Gastroesophageal sphincter (tissue), 4 donors: ENCODE measurements at regions not wholly inside any gene's neighbourhood (a gene's known extent, or its start where the extent isn't known, plus 50 kb on each side); places are given as distances from the start of the nearest gene placed in this dataset.

ENCODE experiments used
- ATAC-seq: fragments of 150-250 bp; one replicate; pipeline ENCODE4 v1.9.1; 2016; ENCODE audit warnings: mild to moderate bottlenecking, moderate library complexity
- H3K27ac ChIP-seq, 4 donors: fragments of 200-600 bp; sonication (generic) in 3 of 4; 1 replicate in 3 of 4; 2 replicates in 1 of 4; pipeline ENCODE4 v1.5.1; 2016 to 2019
- H3K27me3 ChIP-seq: fragments of 200-600 bp; sonication (generic); one replicate; pipeline ENCODE4 v1.5.1; 2019
- H3K36me3 ChIP-seq, 2 donors: fragments of 200-600 bp; sonication (generic); one replicate each; pipeline ENCODE4 v1.5.1; 2019; ENCODE audit warnings: control low read depth in 1 of 2
- H3K4me1 ChIP-seq, 3 donors: fragments of 200-600 bp; sonication (generic); 1 replicate in 2 of 3; 2 replicates in 1 of 3; pipeline ENCODE4 v1.5.1; 2016 to 2019; ENCODE audit warnings: control low read depth in 2 of 3
- H3K4me3 ChIP-seq, 2 donors: fragments of 200-600 bp; sonication (generic); one replicate each; pipeline ENCODE4 v1.5.1; 2019; ENCODE audit warnings: mild to moderate bottlenecking in 1 of 2, moderate library complexity in 1 of 2
- H3K9me3 ChIP-seq, 3 donors: fragments of 200-600 bp; sonication (generic); one replicate each; pipeline ENCODE4 v1.5.1; 2017 to 2019; ENCODE audit warnings: control low read depth in 2 of 3
- CTCF ChIP-seq, 4 experiments: fragments of 200-600 bp in 2 of 4; fragments of 450-650 bp in 2 of 4; sonication (generic) in 1 of 4; IDR thresholded peaks; one replicate each; pipeline ENCODE4 v1.5.1; 2017 to 2019; ENCODE audit warnings: antibody characterized with exemption in 4 of 4, mild to moderate bottlenecking in 2 of 4, moderate library complexity in 2 of 4
- EP300 ChIP-seq: sonication (generic); formaldehyde crosslinking; IDR thresholded peaks from one replicate; pipeline ENCODE4 v1.6.1; 2017; ENCODE audit warnings: antibody characterized with exemption, mild to moderate bottlenecking
- POLR2A ChIP-seq, 2 donors: fragments of 450-650 bp; IDR thresholded peaks; one replicate each; pipeline ENCODE4 v1.6.1; 2017; ENCODE audit warnings: antibody characterized with exemption in 2 of 2, mild to moderate bottlenecking in 2 of 2, moderate library complexity in 1 of 2
- POLR2AphosphoS5 ChIP-seq: sonication (generic); formaldehyde crosslinking; IDR thresholded peaks from one replicate; pipeline ENCODE4 v1.6.1; 2017; ENCODE audit warnings: antibody characterized with exemption
- WGBS, 2 donors: methylation state at CpG; one replicate each; pipeline ENCODE4 v1.1.5; 2018; ENCODE audit warnings: low coverage in 1 of 2; 5-methylcytosine and 5-hydroxymethylcytosine counted together

DNA sequence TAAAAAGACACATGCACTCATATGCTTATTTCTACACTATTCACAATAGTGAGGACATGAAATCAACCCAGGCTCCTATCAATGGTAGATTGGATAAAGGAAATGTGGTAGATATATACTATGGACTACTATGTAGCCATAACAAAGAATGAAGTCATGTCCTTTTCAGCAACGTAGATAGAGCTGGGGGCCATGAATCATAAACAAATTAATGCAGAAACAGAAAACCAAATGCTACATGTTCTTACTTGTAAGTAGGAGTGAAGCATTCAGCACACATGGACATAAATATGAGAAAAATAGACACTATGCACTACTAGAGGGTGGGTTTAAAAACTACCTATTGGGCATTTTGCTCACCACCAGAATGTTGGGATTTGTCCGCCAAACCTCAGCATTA lies 278.0 kb upstream of the MIS18BP1 start:
- no peaks in the 10 kb centered on the region for H3K4me1 ChIP-seq
- H3K27ac ChIP-seq: no peak overlapping the region
- WGBS, 2 donors: 80 to 83% methylated on average over 2 of the region's 2 CpGs
- no peaks in the 10 kb centered on the region for H3K36me3 ChIP-seq
- H3K9me3 ChIP-seq: peaks cover 0 to 25% (median 0%) of the 10 kb centered on the region in 3 donors
- no peak overlapping the region for H3K4me3 ChIP-seq
- no peak for ATAC-seq
- no peaks in the 10 kb centered on the region for H3K27me3 ChIP-seq
- TF ChIP-seq POLR2AphosphoS5 (no peak), EP300 (no peak), POLR2A (IDR thresholded peaks at IDR 0.05) (no peak), CTCF (IDR thresholded peaks at IDR 0.05) (no peak)

DNA sequence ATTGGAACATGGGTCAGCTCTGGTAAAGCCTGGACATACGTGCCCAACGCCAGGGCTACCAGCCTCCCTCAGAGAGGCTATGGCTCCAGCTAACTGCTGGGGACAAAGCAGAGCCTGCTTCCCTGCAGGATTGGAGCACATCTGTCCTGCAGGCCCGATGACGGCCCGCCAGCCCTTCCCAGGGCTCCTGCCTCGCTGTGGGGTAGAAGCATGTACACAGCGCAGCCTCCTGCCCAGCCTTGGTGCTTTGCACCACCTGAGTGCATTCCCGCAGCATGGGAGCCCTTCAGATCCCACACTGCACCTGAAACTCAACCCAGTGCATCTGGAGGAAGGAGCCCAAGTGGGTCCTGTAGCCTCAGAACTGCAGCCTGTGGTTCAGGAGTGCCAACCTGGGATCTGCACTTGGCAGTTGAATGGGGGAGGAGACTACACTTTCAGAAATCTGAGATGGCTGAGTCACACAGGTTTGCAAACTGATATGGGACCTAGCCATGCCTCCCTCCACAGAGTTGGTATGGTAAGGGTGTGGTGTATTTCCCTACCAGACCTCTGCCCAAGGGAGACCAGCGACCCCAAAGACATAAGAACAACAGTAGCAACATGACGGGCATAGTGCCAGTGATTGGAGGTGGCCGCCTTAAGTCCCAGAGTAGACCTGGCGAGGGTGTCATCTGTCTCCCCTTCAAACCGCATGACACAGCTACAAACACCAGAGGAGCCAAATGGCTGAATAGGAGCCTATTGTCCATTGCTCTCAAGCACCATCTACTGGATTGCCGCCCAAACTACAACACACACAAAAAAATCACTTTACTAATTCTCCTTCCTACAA lies 273.9 kb upstream of the MIS18BP1 start:
- Histone ChIP-seq H3K4me1 (no peaks in the 10 kb centered on the region), H3K27me3 (no peaks in the 10 kb centered on the region), H3K27ac (no peak overlapping the region), H3K9me3 (peaks cover 0 to 9% (median 0%) of the 10 kb centered on the region in 3 donors), H3K36me3 (no peaks in the 10 kb centered on the region), H3K4me3 (no peak overlapping the region)
- 10 to 79% methylated on average over 2 to 8 of the region's 14 CpGs for WGBS, 2 donors
- TF ChIP-seq CTCF (IDR thresholded peaks at IDR 0.05): peak in 1 of 4 experiments; percentile 39
- no peak for TF ChIP-seq POLR2A (IDR thresholded peaks at IDR 0.05)
- no peak for ATAC-seq

- ATAC-seq: no peak
- Histone ChIP-seq H3K36me3 (no peaks in the 10 kb centered on the region), H3K9me3 (peaks cover 0 to 5% (median 0%) of the 10 kb centered on the region in 3 donors), H3K27ac (no peak overlapping the region), H3K27me3 (no peaks in the 10 kb centered on the region), H3K4me3 (no peak overlapping the region), H3K4me1 (no peaks in the 10 kb centered on the region)
- 42 to 86% methylated on average over 1 of the region's 1 CpG for WGBS, 2 donors
- TF ChIP-seq CTCF (IDR thresholded peaks at IDR 0.05) (no peak), EP300 (no peak), POLR2A (IDR thresholded peaks at IDR 0.05) (no peak), POLR2AphosphoS5 (no peak)
Measured at GRCh38 chr14:45519766-45520165, 266.8 kb upstream of the MIS18BP1 start.

DNA sequence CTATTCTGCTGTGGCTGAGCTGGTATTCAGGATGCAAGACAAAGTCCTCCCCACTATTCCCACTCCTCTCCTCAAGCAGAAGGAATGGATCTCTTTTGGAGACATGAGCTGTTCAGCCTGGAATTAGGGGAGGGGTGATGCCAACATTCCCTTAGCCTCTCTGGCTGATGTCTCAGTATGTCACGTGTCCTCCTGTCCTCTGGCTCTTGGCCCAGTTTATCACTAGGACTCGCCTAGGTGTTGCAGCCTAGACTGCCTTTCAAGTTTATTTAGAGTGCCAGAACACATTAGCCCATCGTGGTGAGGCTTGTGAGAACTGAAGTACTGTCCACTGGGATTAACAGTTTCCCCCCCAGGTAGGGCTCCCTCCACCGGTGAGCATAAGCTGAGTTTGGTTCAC lies 239.9 kb upstream of the MIS18BP1 start:
- no peaks in the 10 kb centered on the region for H3K27me3 ChIP-seq
- TF ChIP-seq CTCF (IDR thresholded peaks at IDR 0.05) (no peak), POLR2AphosphoS5 (no peak), POLR2A (IDR thresholded peaks at IDR 0.05) (no peak), EP300 (no peak)
- no peak for ATAC-seq

DNA sequence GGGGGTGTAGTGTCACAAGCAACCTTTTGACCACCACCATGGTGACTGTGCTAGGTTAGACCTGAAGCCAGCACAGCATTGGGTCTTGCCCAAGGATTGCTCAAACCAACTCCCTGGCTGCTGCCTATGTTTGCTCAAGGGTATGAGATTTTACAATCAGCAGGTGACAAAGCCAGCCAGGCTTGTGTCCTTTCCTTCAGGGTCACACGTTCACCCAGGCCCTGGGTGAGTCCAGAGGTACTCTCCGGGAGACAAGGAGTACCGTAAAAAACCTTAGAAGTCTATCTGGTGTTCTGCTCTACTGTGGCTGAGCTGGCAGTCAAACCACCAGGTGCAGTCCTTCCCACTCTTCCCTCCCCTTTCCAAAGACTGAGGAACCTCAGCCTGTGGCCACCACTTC lies 238.9 kb upstream of the MIS18BP1 start:
- H3K4me1 ChIP-seq: no peaks in the 10 kb centered on the region
- WGBS, 2 donors: no CpG with 5 or more reads among the region's 3 CpGs
- no peak overlapping the region for H3K27ac ChIP-seq
- TF ChIP-seq CTCF (IDR thresholded peaks at IDR 0.05) (no peak), EP300 (no peak), POLR2A (IDR thresholded peaks at IDR 0.05) (no peak), POLR2AphosphoS5 (no peak)
- H3K27me3 ChIP-seq: no peaks in the 10 kb centered on the region
- no peak overlapping the region for H3K4me3 ChIP-seq
- no peaks in the 10 kb centered on the region for H3K36me3 ChIP-seq
- ATAC-seq: no peak
- peaks cover 0 to 13% (median 0%) of the 10 kb centered on the region in 3 donors for H3K9me3 ChIP-seq

More for the DNA sequence above, 239.9 kb upstream of the MIS18BP1 start:
- Histone ChIP-seq H3K4me3 (no peak overlapping the region), H3K4me1 (no peaks in the 10 kb centered on the region), H3K9me3 (peaks cover 0 to 8% (median 0%) of the 10 kb centered on the region in 3 donors), H3K36me3 (no peaks in the 10 kb centered on the region), H3K27ac (no peak overlapping the region)
- 33 to 40% methylated on average over 2 to 3 of the region's 4 CpGs for WGBS, 2 donors
